ENCODE measurements at regions not wholly inside any gene's neighbourhood (a gene's known extent, or its start where the extent isn't known, plus 50 kb on each side); places are given as distances from the start of the nearest gene placed in this dataset.

DNA sequence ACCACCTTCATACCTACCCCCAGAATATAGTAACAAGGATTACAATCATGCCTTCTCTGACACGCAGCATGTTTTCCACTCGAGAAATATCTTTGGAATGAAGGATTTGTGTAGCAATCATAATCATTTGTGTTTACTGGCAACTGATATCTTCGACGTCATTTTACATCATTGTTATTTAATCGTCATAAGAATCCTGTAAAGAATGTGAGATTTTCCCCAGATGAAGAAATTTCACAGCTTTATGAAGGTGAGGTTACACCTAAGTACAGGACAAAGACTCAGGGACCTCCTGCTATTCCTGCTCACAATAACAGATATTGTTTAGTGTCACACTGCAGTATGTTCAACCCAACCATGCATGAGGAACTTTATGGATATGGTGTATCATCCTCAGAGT lies 198.2 kb upstream of the LDB2 start:
- TF ChIP-seq POLR2A (IDR thresholded peaks at IDR 0.05) (no peak), POLR2AphosphoS5 (IDR thresholded peaks at IDR 0.05) (no peak)
- TF ChIP-seq, protein P1, sequence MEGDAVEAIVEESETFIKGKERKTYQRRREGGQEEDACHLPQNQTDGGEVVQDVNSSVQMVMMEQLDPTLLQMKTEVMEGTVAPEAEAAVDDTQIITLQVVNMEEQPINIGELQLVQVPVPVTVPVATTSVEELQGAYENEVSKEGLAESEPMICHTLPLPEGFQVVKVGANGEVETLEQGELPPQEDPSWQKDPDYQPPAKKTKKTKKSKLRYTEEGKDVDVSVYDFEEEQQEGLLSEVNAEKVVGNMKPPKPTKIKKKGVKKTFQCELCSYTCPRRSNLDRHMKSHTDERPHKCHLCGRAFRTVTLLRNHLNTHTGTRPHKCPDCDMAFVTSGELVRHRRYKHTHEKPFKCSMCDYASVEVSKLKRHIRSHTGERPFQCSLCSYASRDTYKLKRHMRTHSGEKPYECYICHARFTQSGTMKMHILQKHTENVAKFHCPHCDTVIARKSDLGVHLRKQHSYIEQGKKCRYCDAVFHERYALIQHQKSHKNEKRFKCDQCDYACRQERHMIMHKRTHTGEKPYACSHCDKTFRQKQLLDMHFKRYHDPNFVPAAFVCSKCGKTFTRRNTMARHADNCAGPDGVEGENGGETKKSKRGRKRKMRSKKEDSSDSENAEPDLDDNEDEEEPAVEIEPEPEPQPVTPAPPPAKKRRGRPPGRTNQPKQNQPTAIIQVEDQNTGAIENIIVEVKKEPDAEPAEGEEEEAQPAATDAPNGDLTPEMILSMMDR (IDR thresholded peaks at IDR 0.05), result no peak

Data from prostate gland (tissue), 2 donors.